HG02678 (cell line): ENCODE measurements at regions not wholly inside any gene's neighbourhood (a gene's known extent, or its start where the extent isn't known, plus 50 kb on each side); places are given as distances from the start of the nearest gene placed in this dataset.
"Not testable (repeated sequence)": the region's sequence is repeated elsewhere in the genome, so short reads cannot be mapped to it uniquely, and the experiment has no call there.

Experiments used
- ATAC-seq: cut with Tn5 transposase; IDR thresholded peaks from one replicate; pipeline ENCODE4 v1.9.1; 2021; ENCODE audit warnings: mild to moderate bottlenecking, moderate library complexity; ENCODE audit not compliant: unreplicated experiment

DNA sequence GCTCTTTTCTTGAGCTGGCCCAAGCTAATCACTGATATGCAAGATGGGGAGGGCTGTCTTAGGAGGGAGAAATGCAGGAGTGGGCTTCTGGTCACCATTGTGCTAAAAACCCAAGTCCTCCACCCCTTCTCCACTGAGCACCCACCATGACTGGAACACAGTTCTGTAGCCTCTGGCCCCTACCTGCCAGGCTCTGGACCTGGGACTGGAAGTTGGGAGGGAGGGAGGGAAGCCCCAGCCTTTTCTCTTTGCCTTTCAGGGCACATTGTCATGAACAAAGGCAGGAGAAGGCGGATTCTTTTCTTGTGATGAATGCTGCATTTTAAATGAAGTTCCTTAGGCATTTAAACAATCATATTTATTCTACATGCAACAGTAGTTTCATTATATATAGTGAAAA lies 559.1 kb upstream of the TRPC7 start:
- ATAC-seq: no peak

DNA sequence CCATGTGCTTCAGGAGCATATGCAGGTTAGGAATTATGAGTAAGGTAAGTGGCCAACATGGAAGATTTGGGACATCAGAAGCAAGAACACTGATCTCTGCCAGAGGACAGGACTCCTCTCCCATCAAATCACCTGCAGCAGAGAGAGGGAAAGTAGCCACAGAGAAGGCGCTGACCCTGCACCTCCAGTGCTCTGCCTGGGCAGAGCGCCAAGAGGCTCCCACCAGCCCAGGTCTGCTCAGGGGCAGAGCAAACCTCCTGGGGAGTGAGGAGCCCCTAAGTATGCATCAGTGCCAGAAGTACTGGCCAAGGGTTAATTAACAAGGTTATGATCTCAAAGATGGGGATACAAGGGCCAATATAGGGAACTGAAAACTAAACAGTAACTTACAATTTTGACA lies 545.3 kb upstream of the TRPC7 start:
- no peak for ATAC-seq

GRCh38 chr5:136909906-136910305 lies 544.6 kb upstream of the TRPC7 start:
- ATAC-seq: no peak

- ATAC-seq: no peak
Observed at GRCh38 chr5:136907371-136907770, 542.0 kb upstream of the TRPC7 start.

- no peak for ATAC-seq
Observed at GRCh38 chr5:136906545-136906944, 541.2 kb upstream of the TRPC7 start.

GRCh38 chr5:136905571-136905970 lies 540.2 kb upstream of the TRPC7 start:
- no peak for ATAC-seq

GRCh38 chr5:136894070-136894469 lies 528.7 kb upstream of the TRPC7 start:
- ATAC-seq: no peak

- no peak for ATAC-seq
Observed at GRCh38 chr5:136892000-136892399, 526.7 kb upstream of the TRPC7 start.

DNA sequence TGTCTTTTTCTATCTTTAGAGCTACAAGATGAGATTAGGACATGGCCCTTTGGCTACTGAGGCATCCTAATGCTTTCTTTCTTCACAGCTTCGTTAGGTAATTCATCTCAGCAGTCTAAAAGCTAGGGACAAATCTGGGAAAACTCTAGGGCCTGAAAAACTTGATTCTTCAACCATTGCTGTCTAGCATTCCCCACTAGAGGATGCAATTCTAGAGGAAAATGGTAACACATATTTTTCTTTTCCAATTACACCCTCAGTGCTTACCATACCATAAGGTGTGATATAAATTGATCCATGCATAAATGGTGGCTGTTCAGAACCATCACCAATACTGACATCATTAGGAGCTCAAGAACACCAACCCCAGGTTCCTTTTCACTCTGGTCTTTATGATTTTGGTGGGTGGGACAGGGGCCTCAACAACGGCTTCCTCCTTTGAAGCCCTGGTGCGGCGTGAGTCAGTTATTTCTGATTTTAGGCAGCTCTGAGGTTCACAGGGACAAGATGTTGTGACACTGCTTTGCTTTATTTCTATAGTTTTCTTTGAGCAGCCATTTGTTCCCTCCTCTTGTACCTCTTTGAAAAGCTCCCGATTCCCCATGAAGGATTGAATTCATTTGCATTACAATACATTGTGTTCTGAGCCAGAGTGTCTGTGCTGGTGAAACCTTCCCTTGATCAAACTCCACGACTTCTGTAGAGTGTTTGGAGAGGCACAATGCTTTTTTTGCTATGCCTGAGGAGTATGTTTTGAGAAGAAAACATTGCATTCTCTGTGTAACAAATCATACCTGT lies 526.0 kb upstream of the TRPC7 start:
- no peak for ATAC-seq

DNA sequence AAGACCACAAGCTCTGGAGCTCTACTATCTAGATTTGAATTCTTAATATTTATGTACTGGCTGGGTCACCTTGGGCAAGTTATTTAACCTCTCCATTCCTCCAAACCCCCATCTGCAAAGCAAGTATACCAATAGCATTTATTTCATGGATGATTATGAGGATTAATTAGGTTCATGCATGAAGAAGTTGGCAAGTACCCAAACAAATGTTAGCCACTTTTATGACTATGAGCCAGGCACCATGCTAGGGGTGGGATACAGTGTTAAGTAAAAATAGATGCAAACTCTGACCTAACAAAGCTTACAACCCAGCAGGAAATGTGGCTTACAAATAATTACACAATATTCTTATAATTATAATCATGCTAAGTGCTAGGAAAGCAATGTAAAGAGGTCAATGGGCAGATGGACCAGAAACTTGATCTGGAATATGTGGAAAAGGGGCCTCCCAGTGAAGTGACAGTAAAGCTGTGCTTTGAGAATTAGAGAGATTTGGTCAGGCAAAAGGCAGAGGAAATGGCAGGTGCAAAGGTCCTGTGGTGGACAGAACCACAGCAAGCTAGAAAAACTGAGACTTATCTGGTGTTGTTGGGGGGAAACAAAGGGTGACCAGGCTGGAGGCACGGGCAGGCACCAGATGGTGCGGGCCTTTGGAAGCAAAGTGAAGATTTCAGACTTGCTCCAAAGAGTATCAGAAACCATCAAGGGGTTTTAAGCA lies 525.2 kb upstream of the TRPC7 start:
- ATAC-seq: no peak

- no peak for ATAC-seq
Observed at GRCh38 chr5:136886608-136887007, 521.3 kb upstream of the TRPC7 start.

GRCh38 chr5:136864960-136865359 lies 499.6 kb upstream of the TRPC7 start:
- no peak for ATAC-seq

GRCh38 chr5:136856648-136857047 lies 491.3 kb upstream of the TRPC7 start:
- ATAC-seq: no peak

GRCh38 chr5:136853971-136854370 lies 488.6 kb upstream of the TRPC7 start:
- ATAC-seq: no peak

DNA sequence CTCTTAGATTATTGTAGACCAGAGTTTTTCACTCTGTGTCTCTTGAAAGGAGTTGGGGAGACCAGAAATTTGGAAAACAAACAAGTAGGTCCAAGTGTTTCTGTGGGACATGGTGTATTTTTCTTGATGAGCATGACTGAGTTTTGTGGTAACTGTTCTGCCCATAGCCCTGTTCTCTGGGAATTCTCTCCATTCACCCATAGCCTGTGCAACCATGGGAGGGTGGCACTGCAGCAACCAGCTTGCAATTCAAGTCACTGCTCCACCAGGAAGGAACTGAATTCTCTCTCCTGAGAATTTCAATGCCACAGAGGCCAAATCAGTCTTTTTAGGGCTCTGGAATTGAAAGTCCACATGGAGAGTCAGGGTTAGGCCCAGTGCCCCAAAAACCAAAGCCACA lies 475.3 kb upstream of the TRPC7 start:
- no peak for ATAC-seq

- ATAC-seq: no peak
Observed at GRCh38 chr5:136836093-136836492, 470.7 kb upstream of the TRPC7 start.

GRCh38 chr5:136820848-136821247 lies 455.5 kb upstream of the TRPC7 start:
- ATAC-seq: no peak

DNA sequence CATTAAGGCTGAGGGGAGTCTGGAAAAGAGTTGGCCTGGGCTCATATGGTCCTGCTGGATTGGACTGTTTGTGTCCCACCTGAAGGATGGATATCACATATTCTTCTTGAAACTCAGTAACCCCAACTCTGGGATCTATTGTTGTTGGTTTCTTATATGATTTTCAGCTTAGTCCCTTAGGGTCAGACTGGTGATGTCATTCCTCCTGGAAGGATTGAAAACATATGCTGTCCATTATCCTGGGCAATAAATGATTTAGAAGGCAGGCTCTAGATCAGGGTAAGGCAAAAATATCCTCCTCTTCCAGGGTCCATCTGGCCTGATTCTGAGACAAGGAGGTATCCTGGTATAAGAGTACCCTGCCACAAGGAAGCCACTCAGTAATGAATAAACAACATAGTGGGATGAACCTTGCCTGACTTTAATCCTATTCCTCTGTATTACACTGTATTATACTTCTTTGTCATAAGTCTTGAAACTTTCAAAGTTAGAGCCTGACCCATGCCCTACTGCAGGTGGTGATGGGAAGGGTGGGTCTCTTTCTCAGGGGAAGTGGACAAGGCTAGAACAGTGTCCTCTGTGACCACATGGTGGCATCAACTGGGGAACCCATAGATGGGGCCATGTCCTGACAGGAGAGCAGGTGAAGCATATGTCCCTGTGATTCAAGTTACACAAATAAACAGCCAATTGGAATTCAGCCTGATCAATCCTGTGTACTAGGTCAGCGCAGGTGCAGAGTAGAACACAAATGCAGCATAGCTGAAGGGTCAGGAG lies 454.4 kb upstream of the TRPC7 start:
- ATAC-seq: no peak

DNA sequence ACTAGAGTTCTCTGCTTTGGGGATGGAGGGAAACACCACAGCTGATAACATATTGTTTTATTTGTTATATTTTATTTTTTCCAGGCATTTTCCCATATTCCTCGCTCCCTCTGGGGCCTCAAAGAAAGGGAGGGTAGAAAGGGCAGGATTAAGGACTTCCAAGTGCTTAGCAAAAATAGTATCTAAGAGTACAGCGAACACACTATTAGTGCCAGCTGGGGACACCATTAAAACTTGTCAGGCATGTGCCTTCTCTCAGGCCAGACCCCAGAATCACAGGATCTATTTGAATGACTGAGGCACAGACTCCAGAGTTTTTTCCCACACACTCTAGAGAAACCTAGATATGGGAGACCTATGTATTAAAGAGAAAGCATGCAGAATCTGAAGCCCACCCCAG lies 451.0 kb upstream of the TRPC7 start:
- no peak for ATAC-seq

DNA sequence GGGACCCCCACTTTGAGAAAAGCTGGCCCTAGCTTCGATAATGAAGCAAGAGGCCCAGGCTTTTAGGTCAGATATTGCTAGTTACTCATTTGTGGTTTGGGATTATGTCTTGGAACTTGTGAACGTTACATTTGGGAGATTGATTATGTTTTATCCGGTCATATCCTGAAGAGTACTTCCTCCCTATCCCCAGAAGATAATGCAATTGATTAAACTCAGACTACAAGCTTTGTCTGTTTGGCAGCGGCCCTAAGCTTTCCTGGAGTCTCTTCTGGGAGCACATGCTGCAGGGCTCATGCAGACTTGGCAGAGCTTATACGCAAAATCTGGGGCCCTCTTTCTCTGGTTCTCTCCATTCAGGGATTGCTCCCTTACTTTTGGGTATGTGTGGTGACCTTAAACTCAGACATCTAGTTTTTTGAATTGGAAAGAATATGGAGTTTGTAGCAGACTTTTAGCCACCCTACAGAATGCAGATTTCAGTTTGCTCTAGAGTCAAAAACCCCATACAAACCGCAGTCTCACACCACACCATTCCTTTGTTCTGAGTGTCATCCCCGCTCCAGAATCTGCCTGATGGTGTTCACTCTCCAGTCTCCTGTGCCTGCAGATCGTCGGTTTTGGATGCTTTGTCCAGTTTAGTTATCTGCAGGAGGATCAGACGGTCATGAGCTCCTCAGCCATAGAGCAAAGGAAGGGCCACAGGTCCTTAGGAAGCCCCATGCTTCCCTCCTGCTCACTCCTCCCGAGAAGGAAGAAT lies 449.5 kb upstream of the TRPC7 start:
- ATAC-seq: no peak

DNA sequence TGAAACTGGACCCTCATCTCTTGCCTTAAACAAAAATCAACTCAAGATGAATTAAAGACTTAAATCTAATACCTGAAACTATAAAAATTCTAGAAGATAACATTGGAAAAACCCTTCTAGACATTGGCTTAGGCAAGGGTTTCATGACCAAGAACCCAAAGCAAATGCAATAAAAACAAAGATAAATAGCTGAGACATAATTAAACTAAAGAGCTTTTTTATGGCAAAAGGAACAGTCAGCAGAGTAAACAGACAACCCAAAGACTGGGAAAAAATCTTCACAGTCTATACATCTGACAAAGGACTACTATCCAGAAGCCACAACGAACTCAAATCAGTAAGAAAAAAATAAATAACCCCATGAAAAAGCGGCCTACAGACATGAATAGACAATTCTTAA lies 446.9 kb upstream of the TRPC7 start:
- not testable (repeated sequence) for ATAC-seq
